T-helper 2 cell treated with Interferon-gamma antibody and Interleukin-4, amounts not matched to agents 100 ng/mL and 5 ng/mL, for 36 hours (primary cell): ENCODE measurements at regions not wholly inside any gene's neighbourhood (a gene's known extent, or its start where the extent isn't known, plus 50 kb on each side); places are given as distances from the start of the nearest gene placed in this dataset.

Experiments
- intact Hi-C: fragments of 100-400 bp; cut with micrococcal nuclease; formaldehyde crosslinking; loops from one replicate; pipeline ENCODE4 v1.15.1; 2023

DNA sequence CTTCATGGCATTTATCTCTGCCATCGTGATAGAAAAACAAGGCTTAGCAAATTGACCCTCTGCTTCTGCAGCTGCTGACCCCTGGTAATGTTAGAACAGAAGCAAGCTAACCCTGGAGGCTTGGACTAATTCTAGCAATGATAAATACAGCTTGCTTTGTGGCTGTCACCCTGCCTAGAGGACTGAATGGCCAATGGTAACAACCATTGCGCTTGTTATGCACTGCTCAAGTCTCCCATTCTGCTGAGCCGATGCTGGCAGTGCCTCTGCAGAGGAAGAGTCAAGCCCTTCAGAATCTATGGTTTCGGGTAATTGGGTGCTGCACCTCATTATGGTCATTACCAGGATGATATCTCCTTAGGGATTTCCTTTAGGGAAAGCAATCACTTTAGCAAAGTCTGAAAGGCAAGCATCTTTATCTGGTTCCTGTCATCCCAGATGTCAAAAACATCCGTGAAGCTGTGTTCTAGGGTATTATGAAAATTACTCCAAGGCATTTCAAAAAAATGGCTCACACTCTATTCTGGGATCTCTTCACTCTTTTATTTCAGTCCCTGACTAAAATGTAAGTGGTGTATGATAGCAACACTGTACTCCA, 186.8 kb upstream of the DLGAP1 start:
- intact Hi-C loops: no loop called here

DNA sequence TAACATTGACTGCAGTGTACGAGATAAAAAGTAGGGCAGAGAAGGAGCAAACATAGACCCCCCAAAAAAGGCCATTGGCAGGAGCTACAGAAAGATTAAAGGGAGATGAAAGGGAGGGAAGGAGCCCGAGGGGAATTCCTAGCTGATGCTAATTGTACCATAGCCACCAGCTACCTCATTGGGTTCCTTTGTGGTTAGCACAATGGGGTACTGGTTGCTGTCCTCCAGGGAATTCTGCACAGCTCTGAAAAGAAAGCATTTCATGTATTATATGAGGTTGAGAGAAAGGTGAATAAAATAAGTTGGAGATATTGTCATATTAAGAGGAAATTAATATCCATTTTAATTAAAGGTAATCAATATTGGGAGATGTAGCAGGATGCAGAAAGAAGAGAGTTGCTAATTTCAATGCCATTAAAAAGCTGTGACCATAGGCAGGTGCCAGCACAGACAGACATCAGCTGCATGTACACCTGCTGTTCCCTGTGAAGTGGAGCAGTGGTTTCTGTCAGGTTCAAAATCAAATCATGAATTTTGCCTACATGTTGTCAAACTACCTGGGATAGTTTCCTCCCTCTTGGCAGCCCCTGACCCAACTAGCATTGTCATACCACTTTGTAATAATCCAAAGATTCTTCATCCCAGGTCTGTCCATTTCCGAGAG, 185.4 kb upstream of the DLGAP1 start:
- intact Hi-C loops: no loop called here

DNA sequence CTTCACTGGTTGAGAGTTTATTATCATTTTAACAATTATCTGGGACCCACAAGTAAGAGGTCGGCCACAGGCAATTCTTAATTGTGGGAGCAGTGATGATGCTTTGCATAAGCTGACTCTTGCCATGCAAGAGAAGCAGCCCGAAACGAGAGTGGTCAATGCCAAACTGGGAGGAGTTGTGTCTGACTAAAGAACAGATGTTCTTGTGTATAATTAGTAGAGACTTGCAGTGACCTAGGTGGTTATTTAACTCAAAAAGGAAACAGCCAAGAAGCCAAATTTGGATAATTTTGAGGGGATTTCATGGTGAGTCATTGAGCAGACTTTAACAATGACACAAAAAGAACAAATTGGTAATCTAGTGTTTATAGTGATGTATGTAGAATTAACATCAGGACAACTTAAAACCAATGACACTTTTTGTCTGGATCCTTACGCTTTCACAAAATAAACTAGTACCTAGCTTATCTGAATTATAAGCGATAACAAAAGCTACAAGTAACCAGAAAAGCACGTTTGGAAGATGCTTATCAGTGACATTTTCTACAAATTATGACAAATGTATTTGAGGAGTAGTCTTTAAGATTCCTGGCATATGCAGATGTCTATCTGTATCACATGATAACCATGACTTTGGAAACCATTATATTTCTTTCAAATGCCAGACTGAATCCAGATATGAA, 184.7 kb upstream of the DLGAP1 start:
- intact Hi-C loops: no loop called here

DNA sequence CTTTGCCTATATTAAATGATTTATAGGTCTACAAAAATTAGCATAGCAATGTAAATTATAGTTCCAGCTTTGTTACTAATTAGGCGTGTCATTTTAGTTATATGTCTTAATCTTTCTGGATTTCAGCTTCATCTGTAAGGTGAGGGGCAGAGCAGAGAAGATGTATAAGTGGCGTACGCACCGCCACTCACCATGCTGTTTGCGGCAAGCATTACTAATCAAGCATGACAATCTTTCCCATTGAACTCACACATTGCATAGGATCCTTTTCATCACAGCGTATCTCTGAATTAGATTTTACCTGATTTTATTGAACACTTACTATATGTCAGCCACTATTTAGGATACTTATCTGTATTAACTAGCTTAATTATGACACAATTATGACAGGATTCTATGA, 183.6 kb upstream of the DLGAP1 start:
- intact Hi-C loops: no loop called here

DNA sequence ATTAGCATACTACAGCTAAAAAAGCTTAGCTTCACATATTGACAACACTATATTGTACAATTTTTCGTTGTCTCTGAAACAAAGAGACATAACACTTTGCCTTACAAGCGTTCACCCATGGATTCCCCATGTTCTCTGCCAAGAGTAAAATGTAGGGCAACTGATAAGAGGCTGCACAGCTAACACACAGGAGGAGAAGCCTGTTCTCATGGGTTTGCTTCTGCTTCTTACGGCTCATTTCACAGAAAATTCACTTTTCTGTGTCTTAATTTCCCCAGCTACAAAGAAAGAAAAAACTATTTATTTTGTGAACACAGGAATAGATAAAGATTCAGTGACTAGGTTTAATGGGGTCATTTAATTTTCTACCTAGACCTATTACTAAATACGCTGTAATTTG, 182.8 kb upstream of the DLGAP1 start:
- intact Hi-C loops: no loop called here

DNA sequence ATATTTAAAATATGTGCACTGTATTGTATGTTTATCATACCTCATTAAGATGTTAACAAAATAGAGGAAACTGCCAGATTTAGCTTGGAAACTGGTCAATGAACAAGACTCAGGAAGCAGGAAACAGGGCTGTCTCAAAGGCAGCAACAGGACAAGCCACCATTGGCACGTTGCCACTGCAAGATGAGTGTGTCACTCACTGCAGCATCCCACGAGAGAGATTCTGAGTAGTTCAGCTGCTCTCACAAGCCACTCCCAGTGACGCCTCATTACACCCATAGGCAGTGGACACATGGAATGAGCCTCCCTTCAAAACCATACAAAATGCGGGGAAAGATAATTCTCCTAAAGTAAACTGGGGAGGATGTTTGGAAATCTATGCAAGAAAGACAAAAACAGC, 181.9 kb upstream of the DLGAP1 start:
- intact Hi-C loops: no loop called here

DNA sequence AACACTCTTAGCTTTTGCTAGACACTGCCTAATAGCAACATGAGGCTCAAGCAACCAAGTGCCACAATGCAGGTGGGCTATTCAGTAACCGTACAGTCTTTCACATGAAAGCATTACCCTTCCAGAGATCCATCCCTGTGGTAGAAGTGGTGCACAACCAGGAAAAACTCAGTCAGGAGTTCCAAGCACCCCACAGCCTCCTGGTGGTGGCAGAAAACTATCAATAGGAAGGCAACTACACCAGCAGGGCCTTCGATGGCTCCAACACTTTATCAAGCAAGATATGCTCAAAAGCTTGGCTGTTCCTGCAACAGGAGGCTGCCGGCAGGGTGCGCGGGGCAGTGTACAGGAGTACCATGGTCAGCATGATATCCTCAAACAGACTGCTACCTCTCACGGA, 176.1 kb upstream of the DLGAP1 start:
- intact Hi-C loops: no loop called here

DNA sequence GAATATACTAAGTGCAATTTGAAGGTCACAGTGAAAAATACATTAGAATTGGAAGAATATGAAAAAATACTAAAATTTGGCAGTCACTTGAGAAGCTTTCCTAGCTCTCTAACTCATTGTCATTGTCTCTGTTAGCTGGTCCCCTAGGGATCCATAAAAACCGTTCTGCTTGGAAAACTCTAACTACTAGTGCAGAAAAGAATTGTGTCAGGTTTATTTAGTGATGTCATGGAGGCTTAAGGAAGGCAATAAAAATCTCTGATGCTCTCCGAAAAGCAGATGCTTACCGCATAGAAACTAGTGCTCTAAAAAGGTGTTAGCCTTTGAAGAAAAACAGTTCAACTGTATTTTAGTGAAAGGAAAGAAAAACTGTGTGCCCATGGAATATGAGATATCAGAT, 150.1 kb upstream of the DLGAP1 start:
- intact Hi-C loops: no loop called here

DNA sequence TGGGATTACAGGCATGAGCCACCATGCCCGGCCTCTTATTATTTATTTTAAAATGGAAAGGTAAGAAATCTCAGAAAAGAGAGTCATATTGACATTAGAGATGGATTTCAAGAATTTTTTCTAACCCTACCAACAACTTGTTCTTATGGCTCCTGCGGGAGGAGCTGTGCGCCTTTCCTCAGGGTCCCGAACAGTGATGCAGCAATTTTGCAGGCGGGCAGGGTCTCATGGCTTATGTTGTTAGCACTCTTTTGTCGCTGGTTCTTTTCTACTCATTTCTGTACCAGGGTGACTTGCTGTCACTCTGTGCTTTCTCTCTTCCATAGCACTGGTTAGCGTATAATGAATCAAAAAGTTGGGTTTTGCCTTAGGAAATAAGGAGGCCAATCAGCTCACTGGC, 148.8 kb upstream of the DLGAP1 start:
- intact Hi-C loops: no loop called here

DNA sequence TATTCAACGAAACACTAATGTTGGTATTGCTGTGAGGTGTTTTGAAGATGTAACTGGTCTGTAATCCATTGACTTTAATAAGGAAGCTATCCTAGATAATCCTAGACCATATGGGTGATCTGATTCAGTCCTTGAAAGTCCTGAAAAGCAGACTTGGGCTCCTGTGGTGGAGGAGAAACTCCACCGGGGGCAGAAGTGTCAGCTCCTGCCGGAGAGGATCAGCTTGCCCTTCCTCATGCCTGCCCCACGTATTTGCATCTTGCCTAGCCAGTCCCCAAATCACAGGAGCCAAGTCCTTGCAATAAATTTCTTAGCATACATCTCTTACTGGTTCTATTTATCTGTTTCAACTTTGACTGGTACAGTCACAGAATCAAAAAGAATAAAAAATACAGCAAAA, 144.2 kb upstream of the DLGAP1 start:
- intact Hi-C loops: no loop called here

DNA sequence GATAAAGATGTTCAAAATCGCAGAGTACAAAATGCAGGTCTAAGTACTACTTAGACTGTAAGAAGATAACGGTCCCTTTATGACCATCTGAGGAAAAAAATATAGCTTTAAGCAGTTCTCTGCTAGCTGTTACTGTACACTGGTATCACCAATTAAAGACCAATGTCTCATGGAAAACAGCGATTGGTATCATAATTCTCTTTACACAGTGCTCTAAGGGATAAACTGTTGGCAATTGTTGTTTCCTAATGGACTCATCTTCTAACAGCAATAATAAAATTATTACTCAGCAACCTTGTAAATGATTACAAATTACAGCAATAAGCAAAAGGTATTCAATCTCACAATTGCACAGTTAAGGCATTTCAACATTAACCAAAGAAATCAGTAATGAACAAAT, 142.2 kb upstream of the DLGAP1 start:
- intact Hi-C loops: no loop called here

DNA sequence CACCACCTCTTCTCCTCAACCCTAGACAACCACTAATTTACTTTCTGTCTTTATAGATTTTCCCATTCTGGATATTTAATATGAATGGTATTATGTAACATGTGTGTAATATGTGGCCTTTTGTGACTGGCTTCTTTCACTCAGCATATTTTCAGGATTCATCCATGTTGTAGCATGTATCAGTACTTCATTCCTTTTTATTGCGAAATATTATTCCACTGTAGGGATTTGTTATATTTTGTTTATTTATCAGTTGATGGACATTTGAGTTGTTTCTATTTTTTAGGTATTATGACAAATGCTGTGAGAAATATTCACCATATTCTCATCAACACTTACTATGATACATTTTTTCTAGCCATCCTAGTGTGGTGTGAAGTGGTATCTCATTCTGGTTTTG, 138.8 kb upstream of the DLGAP1 start:
- intact Hi-C loops: no loop called here

DNA sequence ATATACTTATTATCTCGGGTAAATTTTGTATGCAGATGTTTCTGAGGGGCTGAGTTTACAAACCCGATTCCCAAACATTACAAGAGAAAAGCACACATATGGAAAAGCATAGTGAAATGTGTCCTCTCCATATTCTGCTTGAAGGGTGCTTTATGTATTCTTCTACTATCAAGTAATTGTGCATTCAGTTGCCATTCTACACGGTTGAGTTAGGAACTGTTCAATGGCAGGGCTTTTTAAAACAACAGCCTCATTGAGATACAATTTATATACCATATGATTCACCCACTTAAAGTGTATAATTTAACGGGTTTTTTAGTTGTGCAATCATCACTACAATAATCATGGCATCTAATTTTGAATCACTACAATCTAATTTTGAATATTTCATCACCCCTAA, 138.4 kb upstream of the DLGAP1 start:
- intact Hi-C loops: no loop called here

DNA sequence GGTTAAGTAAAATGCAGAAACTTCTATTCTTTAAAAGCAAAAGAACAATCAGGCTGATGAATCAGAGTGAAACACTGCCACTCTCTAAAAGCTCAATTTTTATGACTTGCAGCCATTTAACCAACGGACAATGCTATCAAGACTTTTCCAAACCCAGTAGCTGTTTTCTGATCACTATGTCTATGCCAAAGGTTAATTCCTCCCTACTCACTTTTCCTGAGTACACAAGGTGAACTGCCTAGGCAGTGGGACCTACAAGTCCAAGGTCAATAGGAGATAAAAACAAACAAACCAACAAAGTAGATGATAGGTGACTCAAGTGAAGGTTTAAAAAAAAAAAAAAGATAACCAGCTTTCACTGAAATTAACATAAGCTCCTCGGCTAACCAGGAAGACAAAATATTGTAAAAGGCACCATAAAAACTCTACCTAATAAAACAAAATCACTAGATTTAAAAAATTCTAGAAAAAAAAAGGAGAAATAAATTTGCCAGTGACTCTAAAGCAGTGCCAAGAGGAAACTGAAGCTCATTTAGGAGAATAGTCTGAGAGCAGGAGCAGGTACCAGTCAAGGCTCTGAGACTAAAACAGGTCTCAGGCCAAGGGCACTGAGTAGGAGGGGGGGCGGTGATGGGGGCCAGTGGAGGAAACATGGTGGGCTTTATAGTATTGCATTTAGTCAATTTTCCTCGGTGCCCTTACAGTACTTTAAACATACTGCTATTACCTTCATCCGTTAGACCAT, 134.1 kb upstream of the DLGAP1 start:
- intact Hi-C loops: no loop called here

DNA sequence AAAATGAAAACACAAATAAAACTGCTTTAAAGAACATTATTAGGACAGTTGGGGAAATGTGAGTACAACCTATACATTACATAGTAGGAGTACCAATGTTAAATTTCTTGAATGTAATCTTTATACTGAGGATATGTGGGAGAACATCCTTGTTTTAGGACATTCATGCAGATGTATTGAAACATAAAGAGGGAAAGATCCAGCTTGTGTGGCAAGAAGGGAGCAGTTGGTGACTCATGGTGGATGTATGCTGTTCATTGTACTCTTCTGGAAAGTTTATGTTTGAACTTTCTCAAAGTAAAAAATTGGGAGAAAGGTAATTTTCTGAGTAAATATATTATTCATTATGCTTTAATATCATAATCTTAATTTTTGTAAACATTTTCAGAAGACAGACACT, 132.1 kb upstream of the DLGAP1 start:
- intact Hi-C loops: no loop called here

DNA sequence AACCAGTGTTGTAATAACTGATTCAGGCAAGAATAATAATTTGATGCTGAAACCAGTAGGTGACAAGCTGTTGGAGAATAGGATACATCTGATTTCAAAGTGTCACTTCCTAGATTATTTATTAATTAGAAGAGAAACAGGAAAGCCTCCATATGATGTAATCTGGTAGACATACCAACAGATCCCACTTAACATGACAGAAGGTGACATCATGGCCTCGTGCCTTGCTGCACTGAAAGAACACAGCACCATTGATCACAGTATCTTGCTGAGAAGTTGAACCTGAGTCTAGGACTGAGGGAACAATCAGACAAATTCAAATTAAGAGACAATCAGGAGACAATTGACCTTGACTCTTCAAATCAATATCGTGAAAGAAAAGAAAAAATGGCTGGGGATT, 131.6 kb upstream of the DLGAP1 start:
- intact Hi-C loops: no loop called here

DNA sequence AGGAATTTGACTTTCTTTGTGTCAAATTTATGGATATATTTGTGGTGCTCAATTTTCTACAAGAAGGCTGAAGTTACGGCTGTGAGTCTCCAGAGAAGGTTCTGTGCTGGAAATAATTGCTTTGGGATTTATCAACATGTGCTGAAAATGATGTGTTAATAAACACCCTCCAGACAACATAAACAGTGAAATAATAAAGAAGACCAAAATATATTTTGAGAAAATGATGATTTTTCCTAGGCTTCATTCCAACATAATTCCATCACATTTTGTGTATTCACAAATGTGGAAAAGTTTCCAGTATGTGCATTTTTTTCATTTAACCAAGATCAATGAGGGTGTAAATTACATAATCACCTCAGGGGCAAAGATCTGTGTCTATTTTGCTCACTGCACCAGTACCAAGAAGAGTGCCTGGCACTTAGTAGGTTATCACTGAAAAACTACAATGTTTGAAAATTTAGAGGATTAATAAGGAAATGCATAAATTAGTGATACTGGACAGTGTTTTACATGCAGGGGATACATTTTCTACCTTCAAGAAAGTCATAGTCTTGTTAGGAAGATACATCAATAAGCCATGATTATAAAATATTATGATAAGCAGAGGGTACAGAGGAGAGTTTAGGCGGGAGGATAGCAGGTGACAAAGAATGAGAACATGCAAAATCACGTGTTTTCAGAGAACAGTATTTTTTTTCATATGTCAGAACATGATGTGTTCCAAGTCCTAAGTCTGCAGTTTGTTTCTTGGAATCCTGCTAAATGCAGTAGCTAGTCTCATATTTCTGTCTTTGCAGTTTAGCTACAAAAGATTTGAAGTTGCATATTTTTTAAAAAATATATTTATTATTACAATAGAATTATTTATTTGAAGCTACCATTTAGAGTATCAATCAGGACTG, 127.6 kb upstream of the DLGAP1 start:
- intact Hi-C loops: no loop called here

DNA sequence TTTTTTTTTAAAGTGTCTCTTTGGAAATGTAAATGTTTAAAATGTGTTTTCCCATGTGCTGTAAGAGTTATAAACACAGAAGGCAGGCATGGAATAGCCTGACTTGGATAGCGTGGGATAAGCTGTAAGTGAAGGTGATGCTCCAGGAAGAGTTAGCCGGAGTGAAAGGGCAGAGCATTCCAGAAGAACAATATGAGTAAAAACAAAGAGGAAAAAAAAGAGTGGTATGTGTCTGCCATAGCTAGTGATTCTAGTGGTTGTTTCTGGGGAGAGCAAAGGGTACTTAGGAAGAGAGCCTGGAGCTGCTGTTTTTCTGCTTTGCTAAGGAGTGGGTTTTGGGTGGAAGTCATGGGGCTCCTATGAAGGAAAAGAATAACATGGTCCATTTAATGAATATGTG, 126.9 kb upstream of the DLGAP1 start:
- intact Hi-C loops: no loop called here

DNA sequence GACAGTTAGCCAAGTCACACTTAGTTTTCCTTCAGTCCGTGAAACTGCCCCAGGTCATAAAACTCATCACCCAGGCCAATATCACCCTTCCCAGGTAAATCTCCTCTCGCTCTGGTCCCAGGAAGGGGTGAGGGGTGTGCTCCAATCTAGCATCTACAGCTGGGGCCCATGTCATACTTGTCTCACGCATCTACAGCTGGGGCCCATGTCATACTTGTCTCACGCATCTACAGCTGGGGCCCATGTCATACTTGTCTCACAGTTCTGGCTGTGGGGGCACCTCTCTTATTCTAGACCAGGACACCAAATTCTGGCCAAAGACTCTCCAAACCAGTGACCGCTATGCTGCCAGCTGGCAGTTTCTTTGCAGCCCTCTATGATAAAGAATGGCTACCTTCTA, 123.3 kb upstream of the DLGAP1 start:
- intact Hi-C loops: no loop called here

DNA sequence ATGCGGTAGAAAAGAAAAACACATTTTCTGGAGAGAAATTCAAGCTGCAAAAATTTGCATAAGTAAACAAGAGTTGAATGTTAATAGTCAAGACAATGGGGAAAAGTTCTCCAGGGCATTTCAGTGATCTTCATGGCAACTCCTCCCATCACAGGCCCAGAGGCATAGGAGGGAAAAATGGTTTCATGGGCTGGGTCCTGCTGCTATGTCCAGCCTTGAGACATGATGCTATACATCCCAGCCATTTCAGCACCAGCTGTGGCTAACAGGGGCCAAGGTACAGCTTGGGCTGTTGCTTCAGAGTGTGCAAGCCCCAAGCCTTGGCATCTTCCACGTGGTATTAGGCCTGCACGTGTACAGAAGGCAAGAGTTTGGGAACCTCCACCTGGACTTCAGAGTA, 118.6 kb upstream of the DLGAP1 start:
- intact Hi-C loops: no loop called here

DNA sequence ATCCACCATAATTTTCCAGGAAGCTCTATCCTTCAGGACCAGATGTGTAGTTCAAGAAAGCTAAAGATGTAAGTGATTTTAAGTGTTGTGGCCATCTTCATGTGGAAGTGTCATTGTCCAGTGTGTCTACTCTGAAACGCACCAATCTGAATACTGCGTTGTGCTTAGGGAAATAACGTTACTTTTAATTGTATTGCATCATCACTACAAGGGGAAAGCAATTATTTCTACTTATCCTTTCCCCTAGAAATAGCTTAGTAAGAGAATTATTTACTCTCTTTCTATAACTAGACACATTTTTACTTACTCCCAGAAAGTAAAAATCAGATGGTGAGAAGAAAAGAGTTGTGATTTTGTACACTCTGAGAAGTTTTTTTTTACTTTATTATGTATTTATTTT, 102.4 kb upstream of the DLGAP1 start:
- intact Hi-C loops: no loop called here
